Upper lobe of left lung (tissue), 6 donors: ENCODE measurements at regions not wholly inside any gene's neighbourhood (a gene's known extent, or its start where the extent isn't known, plus 50 kb on each side); places are given as distances from the start of the nearest gene placed in this dataset.
"Not testable (repeated sequence)": the region's sequence is repeated elsewhere in the genome, so short reads cannot be mapped to it uniquely, and the experiment has no call there.

ENCODE experiments used
- ATAC-seq, 2 donors: fragments of 200-7000 bp; cut with Tn5 transposase; one replicate each; pipeline ENCODE4 v1.9.1; 2022; ENCODE audit warnings: mild to moderate bottlenecking in 2 of 2, moderate library complexity in 2 of 2; ENCODE audit not compliant: low FRiP score in 2 of 2
- DNase-seq, 2 donors: peaks; one replicate each; pipeline ENCODE4 v3.0.0-alpha.2; 2019 to 2020
- H3K27ac ChIP-seq, 4 donors: fragments of 200-600 bp; sonication (generic); one replicate each; pipeline ENCODE4 v1.5.1; 2016 to 2019
- H3K27me3 ChIP-seq, 4 donors: fragments of 200-600 bp; sonication (generic); one replicate each; pipeline ENCODE4 v1.5.1; 2017 to 2019
- H3K36me3 ChIP-seq, 4 donors: fragments of 200-600 bp; sonication (generic); one replicate each; pipeline ENCODE4 v1.5.1; 2016 to 2019
- H3K4me1 ChIP-seq, 4 donors: fragments of 200-600 bp; sonication (generic); one replicate each; pipeline ENCODE4 v1.5.1; 2018 to 2019
- H3K4me3 ChIP-seq, 4 donors: fragments of 200-600 bp; sonication (generic); one replicate each; pipeline ENCODE4 v1.5.1; 2017 to 2019; ENCODE audit warnings: mild to moderate bottlenecking in 2 of 4, moderate library complexity in 1 of 4
- H3K9me3 ChIP-seq, 4 donors: fragments of 200-600 bp; sonication (generic); one replicate each; pipeline ENCODE4 v1.5.1; 2018 to 2019
- CTCF ChIP-seq, 6 experiments: fragments of 450-650 bp in 4 of 6; fragments of 200-600 bp in 2 of 6; sonication (generic) in 2 of 6; IDR thresholded peaks; one replicate each; pipeline ENCODE4 v1.5.1; 2016 to 2019; ENCODE audit warnings: antibody characterized with exemption in 6 of 6
- EP300 ChIP-seq, 4 donors: sonication (generic); formaldehyde crosslinking; IDR thresholded peaks; one replicate each; pipeline ENCODE4 v1.5.1; 2017; ENCODE audit warnings: antibody characterized with exemption in 4 of 4, control low read depth in 2 of 4
- POLR2A ChIP-seq, 4 donors: fragments of 450-650 bp; IDR thresholded peaks; one replicate each; pipeline ENCODE4 v1.5.1; 2016 to 2017; ENCODE audit warnings: antibody characterized with exemption in 4 of 4, mild to moderate bottlenecking in 2 of 4
- POLR2AphosphoS5 ChIP-seq, 2 donors: sonication (generic); formaldehyde crosslinking; IDR thresholded peaks; one replicate each; pipeline ENCODE4 v1.5.1; 2017; ENCODE audit warnings: antibody characterized with exemption in 2 of 2
- WGBS, 2 donors: methylation state at CpG; one replicate each; pipeline ENCODE4 v1.1.5; 2017 to 2018; 5-methylcytosine and 5-hydroxymethylcytosine counted together
- donor health status: DM: no; HTN: no; CAD: no; lungs with moderate emphysema.
- donor health status: DM: no; HTN: yes; CAD: no; lungs with severe emphysema.

- 62 to 70% methylated on average over 3 of the region's 3 CpGs for WGBS, 2 donors
Measured at GRCh38 chr3:84717894-84718293, 240.9 kb upstream of the CADM2 start.

GRCh38 chr3:84724877-84725276, 233.9 kb upstream of the CADM2 start:
- no peaks in the 10 kb centered on the region for H3K36me3 ChIP-seq
- 69 to 86% methylated on average over 4 of the region's 4 CpGs for WGBS, 2 donors
- peak in 1 of 2 donors; percentile 45 for ATAC-seq
- DNase-seq: no peak
- H3K27me3 ChIP-seq: no peaks in the 10 kb centered on the region
- H3K4me3 ChIP-seq: no peak overlapping the region
- no peak for TF ChIP-seq CTCF (IDR thresholded peaks at IDR 0.05)
- TF ChIP-seq POLR2A (IDR thresholded peaks at IDR 0.05): no peak
- no peak for TF ChIP-seq POLR2AphosphoS5 (IDR thresholded peaks at IDR 0.05)
- no peak for TF ChIP-seq EP300 (IDR thresholded peaks at IDR 0.05)
- no peak overlapping the region for H3K27ac ChIP-seq
- H3K9me3 ChIP-seq: no peaks in the 10 kb centered on the region
- H3K4me1 ChIP-seq: no peaks in the 10 kb centered on the region

More at GRCh38 chr3:84717894-84718293, 240.9 kb upstream of the CADM2 start:
- Histone ChIP-seq H3K27ac (no peak overlapping the region), H3K4me1 (no peaks in the 10 kb centered on the region), H3K4me3 (no peak overlapping the region), H3K36me3 (no peaks in the 10 kb centered on the region), H3K9me3 (no peaks in the 10 kb centered on the region), H3K27me3 (no peaks in the 10 kb centered on the region)
- no peak for TF ChIP-seq POLR2A (IDR thresholded peaks at IDR 0.05)
- no peak for TF ChIP-seq POLR2AphosphoS5 (IDR thresholded peaks at IDR 0.05)
- TF ChIP-seq CTCF (IDR thresholded peaks at IDR 0.05): no peak
- no peak for TF ChIP-seq EP300 (IDR thresholded peaks at IDR 0.05)
- DNase-seq (no peak), ATAC-seq (no peak)

GRCh38 chr3:84727616-84728015, 231.2 kb upstream of the CADM2 start:
- Histone ChIP-seq H3K4me3 (no peak overlapping the region), H3K9me3 (no peaks in the 10 kb centered on the region), H3K4me1 (no peaks in the 10 kb centered on the region), H3K36me3 (no peaks in the 10 kb centered on the region), H3K27me3 (no peaks in the 10 kb centered on the region), H3K27ac (no peak overlapping the region)
- TF ChIP-seq POLR2AphosphoS5 (IDR thresholded peaks at IDR 0.05) (no peak), POLR2A (IDR thresholded peaks at IDR 0.05) (no peak), CTCF (IDR thresholded peaks at IDR 0.05) (no peak), EP300 (IDR thresholded peaks at IDR 0.05) (no peak)
- DNase-seq: no peak
- 46 to 49% methylated on average over 1 of the region's 1 CpG for WGBS, 2 donors
- no peak for ATAC-seq

GRCh38 chr3:84734731-84735130, 224.1 kb upstream of the CADM2 start:
- not testable (repeated sequence) for H3K9me3 ChIP-seq, H3K36me3 ChIP-seq, DNase-seq, H3K27me3 ChIP-seq, H3K27ac ChIP-seq, ATAC-seq, H3K4me1 ChIP-seq, H3K4me3 ChIP-seq
- WGBS, 2 donors: 73 to 75% methylated on average over 1 of the region's 1 CpG

- 36 to 44% methylated on average over 2 of the region's 2 CpGs for WGBS, 2 donors
- H3K9me3 ChIP-seq: no peaks in the 10 kb centered on the region
- ATAC-seq: no peak
Measured at GRCh38 chr3:84738086-84738485, 220.7 kb upstream of the CADM2 start.

More at GRCh38 chr3:84738086-84738485, 220.7 kb upstream of the CADM2 start:
- Histone ChIP-seq H3K4me1 (no peaks in the 10 kb centered on the region), H3K36me3 (no peaks in the 10 kb centered on the region), H3K27me3 (no peaks in the 10 kb centered on the region), H3K4me3 (no peak overlapping the region), H3K27ac (no peak overlapping the region)
- no peak for DNase-seq
- TF ChIP-seq POLR2AphosphoS5 (IDR thresholded peaks at IDR 0.05) (no peak), EP300 (IDR thresholded peaks at IDR 0.05) (no peak), POLR2A (IDR thresholded peaks at IDR 0.05) (no peak), CTCF (IDR thresholded peaks at IDR 0.05) (no peak)
